CD14-positive monocyte (primary cell): ENCODE measurements at regions not wholly inside any gene's neighbourhood (a gene's known extent, or its start where the extent isn't known, plus 50 kb on each side); places are given as distances from the start of the nearest gene placed in this dataset.

Experiments used
- DNase-seq, 3 donors: peaks; one replicate each; pipeline ENCODE4 v3.0.0-alpha.2; 2011 to 2022
- H2AFZ ChIP-seq: 2 replicates; pipeline ENCODE4 v1.6.0; 2012; ENCODE audit warnings: mild to moderate bottlenecking, low read depth, low read length, inconsistent platforms; ENCODE audit not compliant: insufficient read depth, poor library complexity, severe bottlenecking
- H3K27ac ChIP-seq, 2 donors: 1 replicate in 1 of 2; 2 replicates in 1 of 2; pipeline ENCODE4 v1.5.1; 2012 to 2013; ENCODE audit warnings: low read length in 2 of 2, control low read depth in 1 of 2, inconsistent platforms in 1 of 2, low read depth in 1 of 2, mild to moderate bottlenecking in 1 of 2
- H3K27me3 ChIP-seq, 2 donors: one replicate each; pipeline versions ENCODE4 v1.6.0 to v1.6.1; 2011 to 2013; ENCODE audit warnings: low read length in 2 of 2; ENCODE audit not compliant: control insufficient read depth in 2 of 2, insufficient read depth in 2 of 2
- H3K36me3 ChIP-seq, 2 donors: replicated peaks in 1 of 2; 1 replicate in 1 of 2; 2 replicates in 1 of 2; pipeline versions ENCODE4 v1.5.1 to v1.6.1; 2012 to 2013; ENCODE audit warnings: low read length in 2 of 2, control low read depth in 1 of 2, inconsistent platforms in 1 of 2, mild to moderate bottlenecking in 1 of 2; ENCODE audit not compliant: insufficient read depth in 2 of 2, control insufficient read depth in 1 of 2
- H3K4me1 ChIP-seq, 2 donors: 1 replicate in 1 of 2; 2 replicates in 1 of 2; pipeline versions ENCODE4 v1.5.1 to v1.6.1; 2012 to 2013; ENCODE audit warnings: low read length in 2 of 2, control low read depth in 1 of 2, inconsistent platforms in 1 of 2, mild to moderate bottlenecking in 1 of 2, moderate library complexity in 1 of 2; ENCODE audit not compliant: insufficient read depth in 2 of 2, control insufficient read depth in 1 of 2
- H3K4me2 ChIP-seq: replicated peaks from 2 replicates; pipeline ENCODE3; 2012; ENCODE audit warnings: low read length, moderate library complexity, mild to moderate bottlenecking; ENCODE audit not compliant: poor library complexity, severe bottlenecking; ENCODE audit errors: extremely low read depth
- H3K4me3 ChIP-seq, 3 experiments: fragments of 200-600 bp in 1 of 3; sonication (generic) in 1 of 3; replicated peaks in 1 of 3; 1 replicate in 2 of 3; 2 replicates in 1 of 3; pipeline ENCODE4 v1.5.1; 2011 to 2013; ENCODE audit warnings: low read length in 3 of 3, mild to moderate bottlenecking in 3 of 3, control low read depth in 2 of 3, low read depth in 2 of 3, inconsistent platforms in 1 of 3, moderate library complexity in 1 of 3
- H3K79me2 ChIP-seq: 2 replicates; pipeline ENCODE4 v1.6.0; 2012; ENCODE audit warnings: mild to moderate bottlenecking, control low read depth, inconsistent platforms, low read length, moderate library complexity; ENCODE audit not compliant: insufficient read depth
- H3K9ac ChIP-seq: 2 replicates; pipeline ENCODE4 v1.6.0; 2017; ENCODE audit warnings: low read length, mild to moderate bottlenecking; ENCODE audit not compliant: insufficient read depth, poor library complexity, severe bottlenecking
- H3K9me3 ChIP-seq, 2 donors: replicated peaks in 1 of 2; 1 replicate in 1 of 2; 2 replicates in 1 of 2; pipeline versions ENCODE4 v1.5.1 to v1.6.1; 2012 to 2013; ENCODE audit warnings: low read length in 2 of 2, control low read depth in 1 of 2; ENCODE audit not compliant: control insufficient read depth in 1 of 2, insufficient read depth in 1 of 2
- H4K20me1 ChIP-seq: 2 replicates; pipeline ENCODE4 v1.6.0; 2012; ENCODE audit warnings: mild to moderate bottlenecking, low read length, control low read depth, moderate library complexity; ENCODE audit not compliant: insufficient read depth
- H3K27ac Mint-ChIP-seq, 7 donors: one replicate each; pipeline ENCODE4 v1.8.0; 2020; ENCODE audit warnings: mild to moderate bottlenecking in 7 of 7, mixed read lengths in 7 of 7, moderate library complexity in 6 of 7, inconsistent platforms in 2 of 7
- H3K27me3 Mint-ChIP-seq, 3 donors: one replicate each; pipeline ENCODE4 v1.8.0; 2021 to 2022; ENCODE audit warnings: low read depth in 3 of 3, mild to moderate bottlenecking in 3 of 3, mixed read lengths in 3 of 3, moderate library complexity in 3 of 3, inconsistent platforms in 1 of 3
- H3K36me3 Mint-ChIP-seq, 2 donors: one replicate each; pipeline ENCODE4 v1.8.0; 2020; ENCODE audit warnings: mixed read lengths in 2 of 2, inconsistent platforms in 1 of 2, mild to moderate bottlenecking in 1 of 2
- H3K4me1 Mint-ChIP-seq: one replicate; pipeline ENCODE4 v1.8.0; 2020; ENCODE audit warnings: mild to moderate bottlenecking, mixed read lengths
- H3K4me3 Mint-ChIP-seq, 2 donors: one replicate each; pipeline ENCODE4 v1.8.0; 2020; ENCODE audit warnings: mild to moderate bottlenecking in 2 of 2, mixed read lengths in 2 of 2, moderate library complexity in 1 of 2
- H3K9me3 Mint-ChIP-seq, 7 donors: one replicate each; pipeline ENCODE4 v1.8.0; 2020 to 2022; ENCODE audit warnings: mixed read lengths in 7 of 7, mild to moderate bottlenecking in 6 of 7, moderate library complexity in 6 of 7, inconsistent platforms in 2 of 7
- WGBS: methylation state at CpG from one replicate; pipeline ENCODE4 v1.1.5; 2013; ENCODE audit warnings: missing lambda C conversion rate; ENCODE audit not compliant: insufficient coverage; 5-methylcytosine and 5-hydroxymethylcytosine counted together
- intact Hi-C, 2 donors: fragments of 100-400 bp; cut with micrococcal nuclease; formaldehyde crosslinking; loops; one replicate each; pipeline versions ENCODE4 v1.15.0 to v1.15.1; 2023
- TF ChIP-seq, protein P1 (sequence below): fragments of 200-600 bp; IDR thresholded peaks from one replicate; pipeline ENCODE4 v1.8.0; 2022; ENCODE audit warnings: antibody characterized with exemption, mild to moderate bottlenecking

GRCh38 chr5:90153031-90153430, 256.5 kb downstream of the CETN3 start:
- no peak overlapping the region for H3K9ac ChIP-seq
- Mint-ChIP-seq H3K36me3 (no peaks in the 10 kb centered on the region), H3K27ac (no peak overlapping the region), H3K4me1 (no peaks in the 10 kb centered on the region), H3K4me3 (no peak overlapping the region), H3K27me3 (no peaks in the 10 kb centered on the region), H3K9me3 (peaks cover 2 to 13% (median 7%) of the 10 kb centered on the region in 7 donors)
- H3K36me3 ChIP-seq, result no peaks in the 10 kb centered on the region
- H2AFZ ChIP-seq, result no peak overlapping the region
- TF ChIP-seq, protein P1, sequence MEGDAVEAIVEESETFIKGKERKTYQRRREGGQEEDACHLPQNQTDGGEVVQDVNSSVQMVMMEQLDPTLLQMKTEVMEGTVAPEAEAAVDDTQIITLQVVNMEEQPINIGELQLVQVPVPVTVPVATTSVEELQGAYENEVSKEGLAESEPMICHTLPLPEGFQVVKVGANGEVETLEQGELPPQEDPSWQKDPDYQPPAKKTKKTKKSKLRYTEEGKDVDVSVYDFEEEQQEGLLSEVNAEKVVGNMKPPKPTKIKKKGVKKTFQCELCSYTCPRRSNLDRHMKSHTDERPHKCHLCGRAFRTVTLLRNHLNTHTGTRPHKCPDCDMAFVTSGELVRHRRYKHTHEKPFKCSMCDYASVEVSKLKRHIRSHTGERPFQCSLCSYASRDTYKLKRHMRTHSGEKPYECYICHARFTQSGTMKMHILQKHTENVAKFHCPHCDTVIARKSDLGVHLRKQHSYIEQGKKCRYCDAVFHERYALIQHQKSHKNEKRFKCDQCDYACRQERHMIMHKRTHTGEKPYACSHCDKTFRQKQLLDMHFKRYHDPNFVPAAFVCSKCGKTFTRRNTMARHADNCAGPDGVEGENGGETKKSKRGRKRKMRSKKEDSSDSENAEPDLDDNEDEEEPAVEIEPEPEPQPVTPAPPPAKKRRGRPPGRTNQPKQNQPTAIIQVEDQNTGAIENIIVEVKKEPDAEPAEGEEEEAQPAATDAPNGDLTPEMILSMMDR, result no peak
- H3K4me2 ChIP-seq, result no peak overlapping the region
- no peaks in the 10 kb centered on the region for H3K4me1 ChIP-seq
- no peak overlapping the region for H3K4me3 ChIP-seq
- WGBS, result 100% methylated on average over 2 of the region's 2 CpGs
- no peaks in the 10 kb centered on the region for H3K27me3 ChIP-seq
- H3K79me2 ChIP-seq, result no peaks in the 10 kb centered on the region
- intact Hi-C loops, result no loop called here
- no peak overlapping the region for H3K27ac ChIP-seq
- no peaks in the 10 kb centered on the region for H3K9me3 ChIP-seq
- no peaks in the 10 kb centered on the region for H4K20me1 ChIP-seq
- DNase-seq, result no peak

- H3K4me1 Mint-ChIP-seq, result no peaks in the 10 kb centered on the region
- WGBS, result no CpG with 5 or more reads among the region's 6 CpGs
These were observed 264.8 kb downstream of the CETN3 start for GRCh38 chr5:90144625-90145327.

More at GRCh38 chr5:90144625-90145327, 264.8 kb downstream of the CETN3 start:
- intact Hi-C loops, result no loop called here
- Mint-ChIP-seq H3K4me3 (no peak overlapping the region), H3K27ac (no peak overlapping the region), H3K9me3 (peaks cover 4 to 26% (median 9%) of the 10 kb centered on the region in 7 donors), H3K36me3 (no peaks in the 10 kb centered on the region), H3K27me3 (no peaks in the 10 kb centered on the region)
- H3K9ac ChIP-seq, result no peak overlapping the region
- no peaks in the 10 kb centered on the region for H3K4me1 ChIP-seq
- no peaks in the 10 kb centered on the region for H3K36me3 ChIP-seq
- H3K4me2 ChIP-seq, result no peak overlapping the region
- no peak overlapping the region for H3K4me3 ChIP-seq
- no peaks in the 10 kb centered on the region for H3K27me3 ChIP-seq
- no peaks in the 10 kb centered on the region for H4K20me1 ChIP-seq
- no peak for DNase-seq
- no peak overlapping the region for H3K27ac ChIP-seq
- H3K9me3 ChIP-seq, result peaks cover 0 to 5% of the 10 kb centered on the region in 2 donors
- no peaks in the 10 kb centered on the region for H3K79me2 ChIP-seq
- H2AFZ ChIP-seq, result no peak overlapping the region
- TF ChIP-seq, protein P1, result no peak
